ENCODE measurements at regions not wholly inside any gene's neighbourhood (a gene's known extent, or its start where the extent isn't known, plus 50 kb on each side); places are given as distances from the start of the nearest gene placed in this dataset.
"Not testable (repeated sequence)": the region's sequence is repeated elsewhere in the genome, so short reads cannot be mapped to it uniquely, and the experiment has no call there.

GRCh38 chr1:30159015-30159414 is 564.4 kb downstream of the MATN1 start:
- no peaks in the 10 kb centered on the region for H3K9me3 Mint-ChIP-seq (ENCODE audit: unreplicated experiment)
- no peaks in the 10 kb centered on the region for H3K4me1 Mint-ChIP-seq (ENCODE audit: unreplicated experiment)
- H3K36me3 Mint-ChIP-seq (ENCODE audit: low read depth, unreplicated experiment): no peaks in the 10 kb centered on the region
- no peak for DNase-seq (ENCODE audit: low spot score)
- no peak for TF ChIP-seq CTCF (IDR thresholded peaks at IDR 0.05; ENCODE audit: unreplicated experiment)
- H3K4me3 Mint-ChIP-seq (ENCODE audit: unreplicated experiment): no peak overlapping the region
- H3K27ac Mint-ChIP-seq (ENCODE audit: unreplicated experiment): no peak overlapping the region
- peaks cover 2% of the 10 kb centered on the region for H3K27me3 Mint-ChIP-seq (ENCODE audit: unreplicated experiment)

- H3K4me3 Mint-ChIP-seq (ENCODE audit: unreplicated experiment); DNase-seq (ENCODE audit: low spot score); H3K27me3 Mint-ChIP-seq (ENCODE audit: unreplicated experiment); H3K9me3 Mint-ChIP-seq (ENCODE audit: unreplicated experiment); H3K4me1 Mint-ChIP-seq (ENCODE audit: unreplicated experiment); H3K36me3 Mint-ChIP-seq (ENCODE audit: low read depth, unreplicated experiment); H3K27ac Mint-ChIP-seq (ENCODE audit: unreplicated experiment): not testable (repeated sequence)
Measured at GRCh38 chr1:30155698-30156097, 567.7 kb downstream of the MATN1 start.

- not testable (repeated sequence) for DNase-seq (ENCODE audit: low spot score); H3K36me3 Mint-ChIP-seq (ENCODE audit: low read depth, unreplicated experiment); H3K27ac Mint-ChIP-seq (ENCODE audit: unreplicated experiment); H3K4me1 Mint-ChIP-seq (ENCODE audit: unreplicated experiment); H3K27me3 Mint-ChIP-seq (ENCODE audit: unreplicated experiment); H3K4me3 Mint-ChIP-seq (ENCODE audit: unreplicated experiment); H3K9me3 Mint-ChIP-seq (ENCODE audit: unreplicated experiment)
Measured at GRCh38 chr1:30155253-30155652, 568.1 kb downstream of the MATN1 start.

- H3K4me3 Mint-ChIP-seq (ENCODE audit: unreplicated experiment): no peak overlapping the region
- peaks cover 2% of the 10 kb centered on the region for H3K27me3 Mint-ChIP-seq (ENCODE audit: unreplicated experiment)
- no peak for TF ChIP-seq CTCF (IDR thresholded peaks at IDR 0.05; ENCODE audit: unreplicated experiment)
- H3K36me3 Mint-ChIP-seq (ENCODE audit: low read depth, unreplicated experiment): peaks cover 6% of the 10 kb centered on the region
- peaks cover 7% of the 10 kb centered on the region for H3K9me3 Mint-ChIP-seq (ENCODE audit: unreplicated experiment)
- no peak overlapping the region for H3K27ac Mint-ChIP-seq (ENCODE audit: unreplicated experiment)
- no peak for DNase-seq (ENCODE audit: low spot score)
- no peaks in the 10 kb centered on the region for H3K4me1 Mint-ChIP-seq (ENCODE audit: unreplicated experiment)
Measured at GRCh38 chr1:30153743-30154449, 569.5 kb downstream of the MATN1 start.

GRCh38 chr1:30151826-30152225 is 571.6 kb downstream of the MATN1 start:
- Mint-ChIP-seq H3K9me3 (ENCODE audit: unreplicated experiment) (peaks cover 7% of the 10 kb centered on the region), H3K4me3 (ENCODE audit: unreplicated experiment) (no peak overlapping the region), H3K4me1 (ENCODE audit: unreplicated experiment) (no peaks in the 10 kb centered on the region), H3K36me3 (ENCODE audit: low read depth, unreplicated experiment) (peaks cover 6% of the 10 kb centered on the region), H3K27me3 (ENCODE audit: unreplicated experiment) (peaks cover under 1% of the 10 kb centered on the region), H3K27ac (ENCODE audit: unreplicated experiment) (no peak overlapping the region)
- TF ChIP-seq CTCF (IDR thresholded peaks at IDR 0.05; ENCODE audit: unreplicated experiment): no peak
- DNase-seq (ENCODE audit: low spot score): no peak

- Mint-ChIP-seq H3K4me1 (ENCODE audit: unreplicated experiment) (no peaks in the 10 kb centered on the region), H3K27ac (ENCODE audit: unreplicated experiment) (no peak overlapping the region), H3K9me3 (ENCODE audit: unreplicated experiment) (peaks cover 7% of the 10 kb centered on the region), H3K36me3 (ENCODE audit: low read depth, unreplicated experiment) (peaks cover 6% of the 10 kb centered on the region), H3K27me3 (ENCODE audit: unreplicated experiment) (no peaks in the 10 kb centered on the region), H3K4me3 (ENCODE audit: unreplicated experiment) (peak overlapping the region; percentile 2)
- no peak for DNase-seq (ENCODE audit: low spot score)
- no peak for TF ChIP-seq CTCF (IDR thresholded peaks at IDR 0.05; ENCODE audit: unreplicated experiment)
Measured at GRCh38 chr1:30151119-30151518, 572.3 kb downstream of the MATN1 start.

All from endothelial cell (in vitro differentiated cells).